Gastroesophageal sphincter (tissue), 4 donors: ENCODE measurements at regions not wholly inside any gene's neighbourhood (a gene's known extent, or its start where the extent isn't known, plus 50 kb on each side); places are given as distances from the start of the nearest gene placed in this dataset.

Experiments
- ATAC-seq: fragments of 150-250 bp; one replicate; pipeline ENCODE4 v1.9.1; 2016; ENCODE audit warnings: mild to moderate bottlenecking, moderate library complexity
- H3K27ac ChIP-seq, 4 donors: fragments of 200-600 bp; sonication (generic) in 3 of 4; 1 replicate in 3 of 4; 2 replicates in 1 of 4; pipeline ENCODE4 v1.5.1; 2016 to 2019
- H3K27me3 ChIP-seq: fragments of 200-600 bp; sonication (generic); one replicate; pipeline ENCODE4 v1.5.1; 2019
- H3K36me3 ChIP-seq, 2 donors: fragments of 200-600 bp; sonication (generic); one replicate each; pipeline ENCODE4 v1.5.1; 2019; ENCODE audit warnings: control low read depth in 1 of 2
- H3K4me1 ChIP-seq, 3 donors: fragments of 200-600 bp; sonication (generic); 1 replicate in 2 of 3; 2 replicates in 1 of 3; pipeline ENCODE4 v1.5.1; 2016 to 2019; ENCODE audit warnings: control low read depth in 2 of 3
- H3K4me3 ChIP-seq, 2 donors: fragments of 200-600 bp; sonication (generic); one replicate each; pipeline ENCODE4 v1.5.1; 2019; ENCODE audit warnings: mild to moderate bottlenecking in 1 of 2, moderate library complexity in 1 of 2
- H3K9me3 ChIP-seq, 3 donors: fragments of 200-600 bp; sonication (generic); one replicate each; pipeline ENCODE4 v1.5.1; 2017 to 2019; ENCODE audit warnings: control low read depth in 2 of 3
- EP300 ChIP-seq: sonication (generic); formaldehyde crosslinking; IDR thresholded peaks from one replicate; pipeline ENCODE4 v1.6.1; 2017; ENCODE audit warnings: antibody characterized with exemption, mild to moderate bottlenecking
- POLR2A ChIP-seq, 2 donors: fragments of 450-650 bp; IDR thresholded peaks; one replicate each; pipeline ENCODE4 v1.6.1; 2017; ENCODE audit warnings: antibody characterized with exemption in 2 of 2, mild to moderate bottlenecking in 2 of 2, moderate library complexity in 1 of 2
- POLR2AphosphoS5 ChIP-seq: sonication (generic); formaldehyde crosslinking; IDR thresholded peaks from one replicate; pipeline ENCODE4 v1.6.1; 2017; ENCODE audit warnings: antibody characterized with exemption
- WGBS, 2 donors: methylation state at CpG; one replicate each; pipeline ENCODE4 v1.1.5; 2018; ENCODE audit warnings: low coverage in 1 of 2; 5-methylcytosine and 5-hydroxymethylcytosine counted together
- TF ChIP-seq, protein P1 (sequence below), 4 experiments: fragments of 200-600 bp in 2 of 4; fragments of 450-650 bp in 2 of 4; sonication (generic) in 1 of 4; IDR thresholded peaks; one replicate each; pipeline ENCODE4 v1.5.1; 2017 to 2019; ENCODE audit warnings: antibody characterized with exemption in 4 of 4, mild to moderate bottlenecking in 2 of 4, moderate library complexity in 2 of 4

DNA sequence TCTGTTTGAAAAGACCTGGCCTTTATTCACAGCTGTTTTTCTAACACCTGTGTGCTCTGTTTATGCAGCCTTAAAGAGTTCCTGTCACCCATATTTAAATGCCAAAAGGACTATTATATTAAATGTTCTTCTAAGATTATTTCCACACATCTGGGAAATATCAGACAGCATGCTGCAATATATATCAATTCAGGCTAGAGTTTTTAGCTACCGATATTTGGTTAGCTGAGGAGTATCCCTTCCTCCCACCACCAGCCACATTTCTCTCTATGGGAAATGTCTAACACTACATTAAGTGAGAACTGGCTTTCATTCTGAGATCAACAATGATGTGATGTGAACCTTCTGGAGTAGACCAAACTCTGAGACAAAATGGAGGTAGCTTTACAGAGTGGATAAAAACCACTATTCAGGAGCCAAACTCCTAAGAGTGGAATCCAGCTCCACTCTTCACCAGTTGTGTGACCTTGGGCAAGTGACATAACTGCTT, 509.2 kb downstream of the ZNF608 start:
- 40 to 50% methylated on average over 1 of the region's 1 CpG for WGBS, 2 donors
- Histone ChIP-seq H3K9me3 (peaks cover 0 to 8% (median 0%) of the 10 kb centered on the region in 3 donors), H3K4me3 (no peak overlapping the region), H3K27ac (no peak overlapping the region), H3K4me1 (no peaks in the 10 kb centered on the region), H3K36me3 (no peaks in the 10 kb centered on the region), H3K27me3 (no peaks in the 10 kb centered on the region)
- no peak for ATAC-seq
- TF ChIP-seq POLR2A (IDR thresholded peaks at IDR 0.05) = no peak
- TF ChIP-seq POLR2AphosphoS5 = no peak
- no peak for TF ChIP-seq EP300
- TF ChIP-seq, protein P1, sequence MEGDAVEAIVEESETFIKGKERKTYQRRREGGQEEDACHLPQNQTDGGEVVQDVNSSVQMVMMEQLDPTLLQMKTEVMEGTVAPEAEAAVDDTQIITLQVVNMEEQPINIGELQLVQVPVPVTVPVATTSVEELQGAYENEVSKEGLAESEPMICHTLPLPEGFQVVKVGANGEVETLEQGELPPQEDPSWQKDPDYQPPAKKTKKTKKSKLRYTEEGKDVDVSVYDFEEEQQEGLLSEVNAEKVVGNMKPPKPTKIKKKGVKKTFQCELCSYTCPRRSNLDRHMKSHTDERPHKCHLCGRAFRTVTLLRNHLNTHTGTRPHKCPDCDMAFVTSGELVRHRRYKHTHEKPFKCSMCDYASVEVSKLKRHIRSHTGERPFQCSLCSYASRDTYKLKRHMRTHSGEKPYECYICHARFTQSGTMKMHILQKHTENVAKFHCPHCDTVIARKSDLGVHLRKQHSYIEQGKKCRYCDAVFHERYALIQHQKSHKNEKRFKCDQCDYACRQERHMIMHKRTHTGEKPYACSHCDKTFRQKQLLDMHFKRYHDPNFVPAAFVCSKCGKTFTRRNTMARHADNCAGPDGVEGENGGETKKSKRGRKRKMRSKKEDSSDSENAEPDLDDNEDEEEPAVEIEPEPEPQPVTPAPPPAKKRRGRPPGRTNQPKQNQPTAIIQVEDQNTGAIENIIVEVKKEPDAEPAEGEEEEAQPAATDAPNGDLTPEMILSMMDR (IDR thresholded peaks at IDR 0.05) = no peak

DNA sequence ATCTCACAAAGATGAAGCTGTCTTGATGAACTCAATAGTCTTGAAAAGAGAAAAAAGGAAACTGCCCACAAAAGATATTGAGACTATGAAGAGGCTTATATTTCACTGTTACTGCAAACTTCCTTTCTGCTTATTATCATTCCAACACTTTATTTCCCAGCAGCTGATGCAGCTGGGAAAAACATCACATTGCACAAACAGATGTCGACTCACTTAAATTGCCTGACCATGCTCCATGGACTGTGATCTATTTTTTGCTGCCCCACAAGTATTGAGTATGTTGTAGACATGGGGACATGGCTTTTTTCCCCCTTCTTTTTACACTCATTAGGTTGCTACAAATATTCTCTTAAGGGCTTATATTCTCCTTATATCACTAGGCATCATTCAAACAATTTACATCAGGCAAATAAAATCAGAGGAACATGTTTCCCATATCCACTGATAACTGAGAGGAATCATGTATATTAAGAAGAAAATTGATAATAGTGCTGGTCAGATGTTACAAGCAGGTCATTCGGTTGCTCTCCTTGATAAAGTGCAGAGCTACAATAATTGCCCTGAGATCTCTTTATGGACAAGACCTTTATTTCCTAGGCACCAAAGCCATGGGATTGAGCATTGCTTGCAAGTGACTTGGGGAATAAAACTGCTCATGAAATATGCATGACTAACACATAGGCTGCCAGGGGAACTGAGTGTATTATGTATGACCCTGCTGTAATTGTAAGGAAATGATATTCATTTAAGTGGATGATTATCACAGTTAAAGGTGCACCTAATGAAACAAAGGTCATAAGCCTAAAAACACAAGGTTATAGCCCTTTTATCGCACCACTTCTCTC, 509.9 kb downstream of the ZNF608 start:
- Histone ChIP-seq H3K36me3 (no peaks in the 10 kb centered on the region), H3K4me3 (no peak overlapping the region), H3K27me3 (no peaks in the 10 kb centered on the region), H3K27ac (no peak overlapping the region), H3K9me3 (peaks cover 0 to 8% (median 0%) of the 10 kb centered on the region in 3 donors), H3K4me1 (no peaks in the 10 kb centered on the region)
- 52 to 68% methylated on average over 2 to 3 of the region's 3 CpGs for WGBS, 2 donors
- no peak for ATAC-seq
- TF ChIP-seq POLR2AphosphoS5 (no peak), POLR2A (IDR thresholded peaks at IDR 0.05) (no peak), EP300 (no peak)
- TF ChIP-seq, protein P1 (IDR thresholded peaks at IDR 0.05) = no peak

DNA sequence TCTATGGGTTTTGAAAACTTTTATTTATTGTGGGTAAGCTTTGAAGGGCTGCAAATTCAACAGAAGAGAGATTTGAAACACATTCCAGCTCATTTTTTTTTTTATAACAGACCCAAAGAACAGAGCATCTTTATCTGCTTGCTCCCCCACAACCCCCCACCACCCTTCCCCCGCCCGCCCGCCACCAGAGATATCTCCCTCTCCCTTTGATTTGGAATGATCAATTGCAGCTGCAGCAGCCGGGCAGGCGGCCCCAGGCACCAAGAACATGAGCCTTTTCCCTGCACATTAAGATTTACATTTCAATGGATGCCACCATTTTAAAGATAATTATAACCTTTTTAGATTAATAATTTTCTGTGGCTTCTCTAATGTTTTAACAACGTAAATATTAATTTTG, 510.9 kb downstream of the ZNF608 start:
- H3K27ac ChIP-seq = no peak overlapping the region
- H3K4me3 ChIP-seq = no peak overlapping the region
- 78 to 89% methylated on average over 1 to 6 of the region's 6 CpGs for WGBS, 2 donors
- H3K9me3 ChIP-seq = peaks cover 0 to 8% (median 0%) of the 10 kb centered on the region in 3 donors
- no peak for TF ChIP-seq EP300
- TF ChIP-seq POLR2AphosphoS5 = no peak
- TF ChIP-seq POLR2A (IDR thresholded peaks at IDR 0.05) = no peak
- TF ChIP-seq, protein P1 (IDR thresholded peaks at IDR 0.05) = no peak
- H3K36me3 ChIP-seq = no peaks in the 10 kb centered on the region
- H3K4me1 ChIP-seq = no peaks in the 10 kb centered on the region
- no peaks in the 10 kb centered on the region for H3K27me3 ChIP-seq
- ATAC-seq = no peak

DNA sequence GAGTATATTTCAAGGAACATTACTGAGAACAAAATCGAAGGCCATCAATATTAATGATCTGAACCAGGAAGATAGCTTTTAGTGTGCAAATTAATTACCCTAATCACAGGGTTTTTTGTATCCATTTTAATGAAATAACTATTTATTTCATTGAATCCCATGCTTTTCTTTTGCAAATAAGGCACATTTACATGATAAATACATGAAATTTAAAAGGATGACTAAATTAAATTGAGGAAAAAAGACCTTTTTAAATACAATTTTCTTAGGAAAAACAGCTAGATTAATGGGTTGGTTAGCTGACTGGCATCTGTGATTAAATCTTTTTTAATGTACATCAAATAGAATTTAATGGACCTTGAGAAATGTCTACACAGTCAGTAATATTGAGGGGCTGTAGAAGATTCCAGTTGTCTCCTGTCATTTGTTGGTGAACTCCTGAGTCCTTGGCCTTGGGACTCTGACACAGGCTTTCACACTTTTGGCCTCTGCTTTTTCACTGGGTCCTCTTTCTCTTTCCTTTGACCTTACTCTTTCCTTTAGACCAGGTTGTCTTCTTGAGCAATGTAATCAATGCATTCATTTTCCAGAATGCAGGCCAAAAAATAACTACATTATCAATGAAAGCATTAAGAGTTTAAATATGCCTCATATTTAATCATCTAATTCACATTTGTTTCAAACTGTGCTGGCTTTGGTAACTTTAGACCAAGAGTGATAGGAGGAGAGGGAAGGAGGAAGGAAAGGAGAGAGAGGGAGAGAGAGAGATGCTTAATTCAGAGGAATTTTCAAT, 511.5 kb downstream of the ZNF608 start:
- Histone ChIP-seq H3K36me3 (no peaks in the 10 kb centered on the region), H3K4me1 (no peaks in the 10 kb centered on the region), H3K9me3 (peaks cover 0 to 5% (median 0%) of the 10 kb centered on the region in 3 donors), H3K27me3 (no peaks in the 10 kb centered on the region), H3K4me3 (no peak overlapping the region), H3K27ac (no peak overlapping the region)
- ATAC-seq = no peak
- 88 to 90% methylated on average over 1 of the region's 1 CpG for WGBS, 2 donors
- TF ChIP-seq POLR2AphosphoS5 (no peak), POLR2A (IDR thresholded peaks at IDR 0.05) (no peak), EP300 (no peak)
- TF ChIP-seq, protein P1 (IDR thresholded peaks at IDR 0.05) = no peak
